K562 (cell line): ENCODE measurements at regions not wholly inside any gene's neighbourhood (a gene's known extent, or its start where the extent isn't known, plus 50 kb on each side); places are given as distances from the start of the nearest gene placed in this dataset.

Source experiments
- ATAC-seq: fragments of 200-7000 bp; cut with Tn5 transposase; 3 replicates; pipeline ENCODE4 v1.9.1; 2020; ENCODE audit warnings: moderate library complexity
- BruUV-seq: library from RNA; stranded (reverse); fragments of 400-500 nt; replicated peaks from 2 replicates; lab custom pipeline; 2021; lab: Mats Ljungman, UMichigan
- CTCF ChIA-PET: fragments of 300-600 bp; formaldehyde crosslinking; extraction: SDS; loops from one replicate; lab custom pipeline; 2021; ENCODE audit warnings: low intra/inter-chr PET ratio; lab: Yijun Ruan, JAX
- POLR2A ChIA-PET: fragments of 300-600, 350-650 bp; sonication (Branson Sonifier 250); formaldehyde crosslinking; extraction: SDS; loops from one replicate; lab custom pipeline; 2021; ENCODE audit warnings: antibody characterized with exemption, inconsistent platforms; lab: Yijun Ruan, JAX
- DNase-seq, 4 experiments: peaks; one replicate each; pipeline versions ENCODE4 v3.0.0 to v3.0.0-alpha.2; 2011 to 2018; ENCODE audit warnings: low spot score in 3 of 4, mixed read lengths in 3 of 4; ENCODE audit errors: extremely low read depth in 1 of 4
- FAIRE-seq: peaks from 2 replicates; lab custom pipeline; 2011; peaks lifted over from hg19 to GRCh38; lab: Jason Lieb, UNC
- H2AFZ ChIP-seq: 2 replicates; pipeline ENCODE4 v1.6.0; 2011; ENCODE audit warnings: low read depth, low read length, control low read depth, inconsistent platforms
- H3K27ac ChIP-seq: fragments of 200-600 bp; 3 replicates; pipeline ENCODE4 v1.8.0; 2011; ENCODE audit warnings: low read depth, mild to moderate bottlenecking, control low read depth, inconsistent platforms, low read length, moderate library complexity, mixed read lengths; ENCODE audit errors: extremely low read depth
- H3K27me3 ChIP-seq, 2 experiments: fragments of 300-600 bp in 1 of 2; 2 replicates in 1 of 2; 3 replicates in 1 of 2; pipeline versions ENCODE4 v1.6.0 to v1.8.0; 2011; ENCODE audit warnings: inconsistent platforms in 2 of 2, low read length in 2 of 2, mild to moderate bottlenecking in 1 of 2, mixed read lengths in 1 of 2, moderate library complexity in 1 of 2; ENCODE audit not compliant: control insufficient read depth in 2 of 2, insufficient read depth in 2 of 2
- H3K36me3 ChIP-seq: fragments of 300-600 bp; 3 replicates; pipeline ENCODE4 v1.8.0; 2011; ENCODE audit warnings: mild to moderate bottlenecking, low read length, inconsistent platforms; ENCODE audit not compliant: control insufficient read depth, insufficient read depth
- H3K4me1 ChIP-seq, 2 experiments: fragments of 200-600 bp in 1 of 2; replicated peaks in 1 of 2; 2 replicates in 1 of 2; 3 replicates in 1 of 2; pipeline versions ENCODE4 v1.5.1 to v1.8.0; 2011; ENCODE audit warnings: inconsistent platforms in 2 of 2, low read length in 2 of 2, mild to moderate bottlenecking in 1 of 2, mixed read lengths in 1 of 2, moderate library complexity in 1 of 2; ENCODE audit not compliant: control insufficient read depth in 2 of 2, insufficient read depth in 2 of 2
- H3K4me2 ChIP-seq: 2 replicates; pipeline ENCODE4 v1.6.1; 2011; ENCODE audit warnings: low read length, control low read depth, inconsistent platforms, mixed read lengths; ENCODE audit not compliant: insufficient read depth
- H3K4me3 ChIP-seq: fragments of 200-600 bp; sonication (generic), shearing (Covaris generic); 2 replicates; pipeline ENCODE4 v1.5.1; 2016; ENCODE audit warnings: control low read depth, inconsistent platforms
- H3K79me2 ChIP-seq: fragments of 200-600 bp; 3 replicates; pipeline ENCODE4 v1.8.0; 2011; ENCODE audit warnings: low read length, inconsistent platforms; ENCODE audit not compliant: control insufficient read depth, insufficient read depth
- H3K9ac ChIP-seq, 2 experiments: 2 replicates each; pipeline versions ENCODE4 v1.6.0 to v1.6.1; 2011; ENCODE audit warnings: low read depth in 2 of 2, low read length in 2 of 2, control low read depth in 1 of 2, inconsistent platforms in 1 of 2, mild to moderate bottlenecking in 1 of 2, mixed read lengths in 1 of 2; ENCODE audit not compliant: insufficient read depth in 1 of 2
- H3K9me1 ChIP-seq: one replicate; pipeline ENCODE4 v1.6.0; 2011; ENCODE audit warnings: inconsistent platforms, mild to moderate bottlenecking, low read length, moderate library complexity; ENCODE audit not compliant: control insufficient read depth, insufficient read depth
- H3K9me3 ChIP-seq: replicated peaks from 2 replicates; pipeline ENCODE4 v1.5.1; 2011; ENCODE audit warnings: low read depth, low read length, inconsistent platforms; ENCODE audit not compliant: control insufficient read depth, insufficient read depth
- H4K20me1 ChIP-seq: replicated peaks from 2 replicates; pipeline ENCODE4 v1.6.1; 2011; ENCODE audit warnings: low read length, inconsistent platforms, mixed read lengths; ENCODE audit not compliant: control insufficient read depth, insufficient read depth
- BRF1 ChIP-seq: IDR thresholded peaks from 3 replicates; pipeline ENCODE4 v1.6.1; 2011; ENCODE audit warnings: borderline replicate concordance, mild to moderate bottlenecking; ENCODE audit not compliant: insufficient read length; ENCODE audit errors: extremely low read depth
- CEBPG ChIP-seq, 3 experiments: fragments of 200-800 bp in 1 of 3; sonication (Bioruptor generic) in 1 of 3; sonication (generic) in 1 of 3; formaldehyde crosslinking in 1 of 3; IDR thresholded peaks in 2 of 3; conservative IDR thresholded peaks in 1 of 3; 2 replicates each; pipeline versions ENCODE4 v1.6.1 to v1.8.0; 2016 to 2022; ENCODE audit warnings: missing compliant biosample characterization in 2 of 3, missing genetic modification characterization in 2 of 3, mild to moderate bottlenecking in 1 of 3, missing genetic modification reagents in 1 of 3
- ETV1 ChIP-seq: fragments of 450-650 bp; conservative IDR thresholded peaks from 2 replicates; pipeline ENCODE4 v1.6.1; 2016; ENCODE audit warnings: missing genetic modification characterization, control low read depth, low read depth, missing compliant biosample characterization
- FOXP1 ChIP-seq: sonication (generic); formaldehyde crosslinking; IDR thresholded peaks from 2 replicates; pipeline ENCODE4 v1.8.0; 2022; ENCODE audit warnings: mild to moderate bottlenecking, missing genetic modification reagents
- MTA2 ChIP-seq: fragments of 450-650 bp; IDR thresholded peaks from 2 replicates; pipeline ENCODE4 v1.6.1; 2016; ENCODE audit warnings: low read depth
- POLR3G ChIP-seq: IDR thresholded peaks from 2 replicates; pipeline ENCODE4 v1.6.1; 2011; ENCODE audit not compliant: insufficient read length, insufficient replicate concordance; ENCODE audit errors: extremely low read depth
- RAD51 ChIP-seq: fragments of 450-650 bp; IDR thresholded peaks from 2 replicates; pipeline ENCODE4 v1.7.1; 2016; ENCODE audit warnings: low read depth, mild to moderate bottlenecking, borderline replicate concordance
- RBM17 ChIP-seq: fragments of 200-400 bp; formaldehyde crosslinking; IDR thresholded peaks from 2 replicates; pipeline ENCODE4 v1.6.1; 2017; ENCODE audit warnings: low read depth, mild to moderate bottlenecking, low read length, borderline replicate concordance
- RBM22 ChIP-seq: fragments of 200-400 bp; formaldehyde crosslinking; IDR thresholded peaks from 2 replicates; pipeline ENCODE4 v1.6.1; 2018; ENCODE audit warnings: low read length, low read depth; ENCODE audit not compliant: poor library complexity, severe bottlenecking
- RCOR1 ChIP-seq, 2 experiments: IDR thresholded peaks; 2 replicates each; pipeline ENCODE4 v1.6.1; 2012; ENCODE audit warnings: low read depth in 2 of 2, low read length in 2 of 2, borderline replicate concordance in 1 of 2, improper control_type of control experiment in 1 of 2
- SNRNP70 ChIP-seq: fragments of 200-400 bp; formaldehyde crosslinking; optimal IDR thresholded peaks from 2 replicates; pipeline ENCODE3; 2017; ENCODE audit warnings: low read depth, low read length
- SP1 ChIP-seq: sonication (generic); formaldehyde crosslinking; IDR thresholded peaks from 2 replicates; pipeline ENCODE4 v1.8.1; 2022; ENCODE audit warnings: mild to moderate bottlenecking, missing genetic modification reagents
- XRCC5 ChIP-seq: fragments of 200-400 bp; formaldehyde crosslinking; IDR thresholded peaks from 2 replicates; pipeline ENCODE4 v1.6.1; 2017; ENCODE audit warnings: low read depth, mild to moderate bottlenecking, low read length
- ZBTB17 ChIP-seq: fragments of 450-650 bp; formaldehyde crosslinking; IDR thresholded peaks from 2 replicates; pipeline ENCODE4 v1.4.0; 2020; ENCODE audit warnings: mild to moderate bottlenecking
- ZBTB7A ChIP-seq: IDR thresholded peaks from 2 replicates; pipeline ENCODE4 v1.6.1; 2011; ENCODE audit warnings: low read depth, mild to moderate bottlenecking, low read length, moderate library complexity, borderline replicate concordance; ENCODE audit not compliant: control insufficient read depth
- ZFP30 ChIP-seq: fragments of 250-450 bp; sonication (Bioruptor Pico); IDR thresholded peaks from 2 replicates; pipeline ENCODE4 v1.8.0; 2022; ENCODE audit warnings: moderate library complexity, mild to moderate bottlenecking, inconsistent platforms, borderline replicate concordance
- ZNF408 ChIP-seq: fragments of 250-450 bp; sonication (Bioruptor Pico); IDR thresholded peaks from 2 replicates; pipeline ENCODE4 v1.4.0; 2020; ENCODE audit warnings: low read depth, mild to moderate bottlenecking, moderate library complexity
- ZNF707 ChIP-seq: fragments of 250-450 bp; sonication (Bioruptor Pico); conservative IDR thresholded peaks from 2 replicates; pipeline ENCODE4 v1.8.0; 2022; ENCODE audit warnings: inconsistent platforms, mild to moderate bottlenecking, moderate library complexity
- WGBS: fragments of 100-300 bp; shearing (Covaris generic); methylation state at CpG from one replicate; pipeline ENCODE4 v1.1.6; 2016; ENCODE audit warnings: low coverage, mixed read lengths; ENCODE audit not compliant: insufficient coverage; ENCODE audit errors: missing lambda C conversion rate; 5-methylcytosine and 5-hydroxymethylcytosine counted together
- in situ Hi-C: fragments of 300-500 bp; cut with MboI; formaldehyde crosslinking; loops from 4 replicates; pipeline ENCODE4 v1.15.0; 2018; ENCODE audit warnings: inconsistent platforms, mixed read lengths
- intact Hi-C: fragments of 100-400 bp; cut with micrococcal nuclease; formaldehyde crosslinking; loops from 2 replicates; pipeline ENCODE4 v1.14.2; 2022
- TF ChIP-seq, protein P1 (sequence below), 2 experiments: fragments of 450-650 bp in 1 of 2; sonication (generic) in 1 of 2; formaldehyde crosslinking; conservative IDR thresholded peaks; 2 replicates each; pipeline versions ENCODE4 v1.4.0 to v1.8.1; 2020 to 2022; ENCODE audit warnings: mild to moderate bottlenecking in 1 of 2, missing genetic modification reagents in 1 of 2
- TF ChIP-seq, protein P2 (sequence below): IDR thresholded peaks from 3 replicates; pipeline ENCODE4 v1.6.1; 2011; ENCODE audit warnings: borderline replicate concordance, mild to moderate bottlenecking; ENCODE audit not compliant: insufficient read length, insufficient read depth

- H3K4me2 ChIP-seq: no peak overlapping the region
- H3K4me3 ChIP-seq: no peak overlapping the region
- H3K36me3 ChIP-seq: no peaks in the 10 kb centered on the region
- no peaks in the 10 kb centered on the region for H3K79me2 ChIP-seq
- H2AFZ ChIP-seq: no peak overlapping the region
- intact Hi-C loops (no loop called here), in situ Hi-C loops (no loop called here)
- ATAC-seq (no peak), DNase-seq (no peak)
- no TSS peak for BruUV-seq
- no peaks in the 10 kb centered on the region for H4K20me1 ChIP-seq
- CTCF ChIA-PET: no interaction called here
- no peaks in the 10 kb centered on the region for H3K9me1 ChIP-seq
- TF ChIP-seq BRF1 (no peak), XRCC5 (no peak), RCOR1 (IDR thresholded peaks at IDR 0.05; ENCODE audit: borderline replicate concordance in 1 of 2, low read depth in 2 of 2, low read length in 2 of 2) (no peak), SP1 (CRISPR knock-in tag) (no peak), ETV1 (no peak), RBM22 (no peak), CEBPG (CRISPR knock-in tag; IDR thresholded peaks at IDR 0.05) (no peak), CEBPG (tag; conservative IDR thresholded peaks at IDR 0.05 in 1 of 2, IDR thresholded peaks at IDR 0.05 in 1 of 2) (no peak), FOXP1 (no peak), POLR3G (no peak), SNRNP70 (no peak), ZNF408 (CRISPR knock-in tag) (no peak), MTA2 (no peak), ZBTB7A (no peak), RAD51 (no peak), ZFP30 (no peak), ZNF707 (CRISPR knock-in tag) (no peak), ZBTB17 (CRISPR knock-in tag) (no peak), RBM17 (no peak)
- TF ChIP-seq, protein P1, sequence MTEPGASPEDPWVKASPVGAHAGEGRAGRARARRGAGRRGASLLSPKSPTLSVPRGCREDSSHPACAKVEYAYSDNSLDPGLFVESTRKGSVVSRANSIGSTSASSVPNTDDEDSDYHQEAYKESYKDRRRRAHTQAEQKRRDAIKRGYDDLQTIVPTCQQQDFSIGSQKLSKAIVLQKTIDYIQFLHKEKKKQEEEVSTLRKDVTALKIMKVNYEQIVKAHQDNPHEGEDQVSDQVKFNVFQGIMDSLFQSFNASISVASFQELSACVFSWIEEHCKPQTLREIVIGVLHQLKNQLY (CRISPR knock-in tag; conservative IDR thresholded peaks at IDR 0.05): no peak
- TF ChIP-seq, protein P2, sequence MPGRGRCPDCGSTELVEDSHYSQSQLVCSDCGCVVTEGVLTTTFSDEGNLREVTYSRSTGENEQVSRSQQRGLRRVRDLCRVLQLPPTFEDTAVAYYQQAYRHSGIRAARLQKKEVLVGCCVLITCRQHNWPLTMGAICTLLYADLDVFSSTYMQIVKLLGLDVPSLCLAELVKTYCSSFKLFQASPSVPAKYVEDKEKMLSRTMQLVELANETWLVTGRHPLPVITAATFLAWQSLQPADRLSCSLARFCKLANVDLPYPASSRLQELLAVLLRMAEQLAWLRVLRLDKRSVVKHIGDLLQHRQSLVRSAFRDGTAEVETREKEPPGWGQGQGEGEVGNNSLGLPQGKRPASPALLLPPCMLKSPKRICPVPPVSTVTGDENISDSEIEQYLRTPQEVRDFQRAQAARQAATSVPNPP: no peak
- TF ChIP-seq, all 486 proteins: peak for 0
- Histone ChIP-seq H3K9me3 (no peaks in the 10 kb centered on the region), H3K9ac (no peak overlapping the region), H3K27me3 (peaks cover 2 to 15% of the 10 kb centered on the region in 2 experiments; a peak in 3 of 5 replicates), H3K4me1 (peaks cover 0 to 4% of the 10 kb centered on the region in 2 experiments; a peak in 2 of 5 replicates), H3K27ac (no peak overlapping the region)
- POLR2A ChIA-PET: no interaction called here
- 0% methylated on average over 1 of the region's 1 CpG for WGBS
- no peak for FAIRE-seq
Observed at GRCh38 chr5:14039576-14039975, 95.1 kb upstream of the DNAH5 start.
